Breast epithelium (tissue), 3 donors: ENCODE measurements at regions not wholly inside any gene's neighbourhood (a gene's known extent, or its start where the extent isn't known, plus 50 kb on each side); places are given as distances from the start of the nearest gene placed in this dataset.

ENCODE experiments used
- CTCF ChIP-seq, 3 donors: fragments of 450-650 bp; IDR thresholded peaks; one replicate each; pipeline ENCODE4 v1.5.1; 2016 to 2017; ENCODE audit warnings: antibody characterized with exemption in 3 of 3, mild to moderate bottlenecking in 3 of 3, moderate library complexity in 3 of 3
- POLR2A ChIP-seq: fragments of 450-650 bp; IDR thresholded peaks from one replicate; pipeline ENCODE4 v1.6.1; 2016; ENCODE audit warnings: antibody characterized with exemption, mild to moderate bottlenecking, moderate library complexity

GRCh38 chr22:49010901-49011300 lies 816.8 kb downstream of the BRD1 start:
- TF ChIP-seq CTCF (IDR thresholded peaks at IDR 0.05) (no peak), POLR2A (no peak)
